Renal pelvis (tissue), 1 donor: ENCODE measurements at regions not wholly inside any gene's neighbourhood (a gene's known extent, or its start where the extent isn't known, plus 50 kb on each side); places are given as distances from the start of the nearest gene placed in this dataset.

ENCODE experiments used
- DNase-seq: peaks from one replicate; pipeline ENCODE4 v3.0.0-alpha.2; 2013

DNA sequence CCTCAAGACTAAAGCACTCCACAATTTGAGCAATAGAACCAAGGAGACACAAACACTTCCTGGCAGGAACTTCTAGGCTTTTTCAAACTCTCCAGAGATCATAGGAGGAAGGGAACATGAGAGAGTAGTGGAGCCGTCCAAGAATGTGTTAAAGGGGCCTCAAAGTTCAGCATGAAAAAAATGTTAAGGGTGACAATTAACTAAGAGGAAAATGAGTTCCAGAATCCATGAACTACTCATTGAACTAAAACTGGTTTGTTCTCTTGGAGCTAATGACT lies 122.0 kb downstream of the WIF1 start:
- DNase-seq, result no peak
